Epithelial cell of esophagus (primary cell): ENCODE measurements at regions not wholly inside any gene's neighbourhood (a gene's known extent, or its start where the extent isn't known, plus 50 kb on each side); places are given as distances from the start of the nearest gene placed in this dataset.
A peak's percentile ranks its signal among the peaks of the same experiment; 100 is the strongest.

Experiments used
- DNase-seq: peaks from one replicate; pipeline ENCODE4 v3.0.0; 2010; ENCODE audit warnings: low read depth
- H3K4me3 ChIP-seq: 2 replicates; pipeline ENCODE4 v1.5.1; 2011; ENCODE audit warnings: mild to moderate bottlenecking, low read length, control low read depth
- TF ChIP-seq, protein P1 (sequence below): IDR thresholded peaks from 2 replicates; pipeline ENCODE4 v1.5.1; 2011; ENCODE audit warnings: low read depth, mild to moderate bottlenecking, low read length, control low read depth, inconsistent platforms; ENCODE audit not compliant: insufficient read depth; ENCODE audit errors: missing control alignments

- no peak for DNase-seq
- no peak overlapping the region for H3K4me3 ChIP-seq
- TF ChIP-seq, protein P1, sequence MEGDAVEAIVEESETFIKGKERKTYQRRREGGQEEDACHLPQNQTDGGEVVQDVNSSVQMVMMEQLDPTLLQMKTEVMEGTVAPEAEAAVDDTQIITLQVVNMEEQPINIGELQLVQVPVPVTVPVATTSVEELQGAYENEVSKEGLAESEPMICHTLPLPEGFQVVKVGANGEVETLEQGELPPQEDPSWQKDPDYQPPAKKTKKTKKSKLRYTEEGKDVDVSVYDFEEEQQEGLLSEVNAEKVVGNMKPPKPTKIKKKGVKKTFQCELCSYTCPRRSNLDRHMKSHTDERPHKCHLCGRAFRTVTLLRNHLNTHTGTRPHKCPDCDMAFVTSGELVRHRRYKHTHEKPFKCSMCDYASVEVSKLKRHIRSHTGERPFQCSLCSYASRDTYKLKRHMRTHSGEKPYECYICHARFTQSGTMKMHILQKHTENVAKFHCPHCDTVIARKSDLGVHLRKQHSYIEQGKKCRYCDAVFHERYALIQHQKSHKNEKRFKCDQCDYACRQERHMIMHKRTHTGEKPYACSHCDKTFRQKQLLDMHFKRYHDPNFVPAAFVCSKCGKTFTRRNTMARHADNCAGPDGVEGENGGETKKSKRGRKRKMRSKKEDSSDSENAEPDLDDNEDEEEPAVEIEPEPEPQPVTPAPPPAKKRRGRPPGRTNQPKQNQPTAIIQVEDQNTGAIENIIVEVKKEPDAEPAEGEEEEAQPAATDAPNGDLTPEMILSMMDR, result no peak
These were observed 143.6 kb downstream of the TANC2 start for GRCh38 chr17:63109661-63110060.

DNA sequence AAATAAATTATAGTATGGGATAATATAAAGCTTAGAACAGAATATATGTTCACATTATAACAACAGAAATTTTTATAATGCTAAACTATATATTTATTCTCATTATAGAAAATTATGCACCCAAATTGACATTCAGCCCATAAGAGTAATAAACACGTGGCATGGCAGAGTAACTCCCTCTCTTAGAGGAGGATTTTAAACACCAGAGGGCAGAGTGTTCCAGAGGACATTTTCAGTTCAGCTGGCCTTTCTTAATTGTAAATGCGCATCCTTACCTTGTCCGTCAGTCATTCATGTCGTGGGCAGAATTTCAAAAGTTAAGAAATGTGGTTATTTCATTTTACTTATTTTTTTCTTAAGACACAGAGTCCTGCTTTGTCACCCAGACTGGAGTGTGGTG, 147.1 kb downstream of the TANC2 start:
- H3K4me3 ChIP-seq, result no peak overlapping the region
- no peak for DNase-seq
- TF ChIP-seq, protein P1, result no peak

- TF ChIP-seq, protein P1, result peak; percentile 28
- H3K4me3 ChIP-seq, result no peak overlapping the region
These were observed 150.2 kb downstream of the TANC2 start for GRCh38 chr17:63116228-63116627.

DNA sequence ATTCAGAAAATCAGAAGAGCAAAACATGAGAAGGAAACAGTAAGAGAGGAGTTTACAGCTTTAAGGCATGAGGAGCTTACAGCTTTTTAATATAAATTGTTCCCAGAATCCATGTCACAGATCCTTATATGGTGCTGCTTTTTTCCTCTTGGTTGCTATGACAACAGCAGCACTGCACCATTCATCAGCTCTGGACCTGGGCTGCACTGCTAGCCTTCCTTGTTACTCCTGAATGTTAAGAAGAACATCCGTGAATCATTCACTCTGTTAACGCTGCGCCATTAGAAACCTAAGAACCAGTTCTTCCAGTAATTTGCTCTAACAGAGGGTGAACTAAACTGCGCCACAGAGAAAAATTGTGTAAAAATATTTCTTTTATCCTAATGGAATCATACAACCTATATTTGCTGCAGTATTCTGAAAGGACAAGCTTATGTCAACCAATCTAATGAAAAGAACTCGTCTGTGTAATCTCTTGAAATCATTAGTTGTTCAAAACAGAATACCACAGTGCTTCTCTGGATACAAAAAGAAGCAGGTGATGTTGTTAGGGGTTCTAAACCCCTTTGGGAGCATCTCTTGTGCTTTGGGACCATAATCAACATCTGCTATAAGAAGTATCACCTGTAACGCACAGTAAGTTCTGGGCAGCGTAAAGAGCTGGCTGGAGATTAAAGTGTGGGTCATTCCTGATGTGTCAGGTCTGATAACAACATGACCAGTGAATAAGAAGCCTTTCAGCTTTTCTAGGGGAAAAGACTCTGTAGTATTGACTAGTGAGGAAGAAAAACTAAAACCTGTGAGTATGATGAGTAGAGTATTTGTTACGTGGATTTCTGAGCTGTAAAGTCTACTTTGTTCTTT, 151.2 kb downstream of the TANC2 start:
- TF ChIP-seq, protein P1, result no peak
- peak; percentile 90 for DNase-seq
- H3K4me3 ChIP-seq, result no peak overlapping the region

More at GRCh38 chr17:63116228-63116627, 150.2 kb downstream of the TANC2 start:
- no peak for DNase-seq

DNA sequence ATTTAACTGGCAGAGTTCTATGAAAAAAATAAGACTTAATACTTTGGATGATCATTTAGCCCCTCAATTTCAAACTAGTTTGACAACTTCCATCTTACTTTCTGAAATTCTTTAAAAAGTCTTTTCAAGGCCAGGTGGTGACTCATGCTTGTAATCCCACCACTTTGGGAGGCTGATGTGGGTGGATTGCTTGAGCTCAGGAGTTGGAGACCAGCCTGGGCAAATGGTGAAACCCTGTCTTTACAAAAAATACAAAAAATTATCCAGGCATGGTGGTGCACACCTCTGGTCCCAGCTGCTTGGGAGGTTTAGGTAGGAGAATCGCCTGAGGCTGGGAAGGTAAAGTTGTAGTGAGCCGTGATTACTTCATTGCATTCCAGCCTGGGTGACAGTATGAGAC, 154.4 kb downstream of the TANC2 start:
- DNase-seq, result peak; percentile 41
- TF ChIP-seq, protein P1, result no peak
- no peak overlapping the region for H3K4me3 ChIP-seq

DNA sequence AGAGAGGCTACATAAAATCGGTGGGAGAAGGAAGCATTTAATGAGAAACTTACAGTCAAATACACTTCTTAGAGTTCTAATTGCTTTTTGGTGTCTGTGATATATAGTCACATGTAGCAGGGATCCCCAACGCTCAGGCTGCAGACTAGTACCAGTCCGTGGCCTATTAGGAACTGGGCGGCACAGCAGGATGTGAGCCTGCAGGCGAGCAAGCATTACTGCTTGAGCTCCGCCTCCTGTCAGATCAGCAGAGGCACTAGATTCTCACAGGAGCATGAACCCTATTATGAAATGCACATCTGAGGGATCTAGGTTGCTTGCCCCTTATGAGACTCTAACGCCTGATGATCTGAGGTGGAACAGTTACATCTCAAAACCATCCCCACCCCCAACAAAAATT, 158.5 kb downstream of the TANC2 start:
- H3K4me3 ChIP-seq, result no peak overlapping the region
- DNase-seq, result peak; percentile 16
- TF ChIP-seq, protein P1, result no peak

GRCh38 chr17:63124958-63125357, 158.9 kb downstream of the TANC2 start:
- TF ChIP-seq, protein P1, result no peak
- H3K4me3 ChIP-seq, result no peak overlapping the region
- no peak for DNase-seq
